H1 (cell line): ENCODE measurements at regions not wholly inside any gene's neighbourhood (a gene's known extent, or its start where the extent isn't known, plus 50 kb on each side); places are given as distances from the start of the nearest gene placed in this dataset.

ENCODE experiments used
- CTCF ChIA-PET: fragments of 300-600 bp; sonication (Branson Sonifier 250); formaldehyde crosslinking; loops from one replicate; lab custom pipeline; 2021; ENCODE audit not compliant: partially characterized antibody; lab: Charles Lee
- POLR2A ChIA-PET: fragments of 300-600 bp; sonication (Branson Sonifier 250); formaldehyde crosslinking; loops from one replicate; lab custom pipeline; 2021; ENCODE audit warnings: inconsistent platforms; ENCODE audit not compliant: partially characterized antibody; lab: Charles Lee
- DNase-seq, 2 experiments: peaks; one replicate each; pipeline versions ENCODE4 v3.0.0 to v3.0.0-alpha.2; 2010 to 2022; ENCODE audit warnings: low spot score in 2 of 2, low read depth in 1 of 2, mixed read lengths in 1 of 2
- FAIRE-seq: peaks from 2 replicates; lab custom pipeline; 2011; peaks lifted over from hg19 to GRCh38; lab: Jason Lieb, UNC
- H2AFZ ChIP-seq: 2 replicates; pipeline ENCODE4 v1.8.1; 2012; ENCODE audit warnings: low read length, inconsistent platforms
- H2AK5ac ChIP-seq: 2 replicates; pipeline ENCODE4 v1.6.1; 2013; ENCODE audit warnings: low read depth, low read length
- H2BK120ac ChIP-seq: replicated peaks from 2 replicates; pipeline ENCODE3; 2013; ENCODE audit warnings: low read depth, low read length, inconsistent platforms
- H2BK12ac ChIP-seq: 2 replicates; pipeline ENCODE4 v1.6.1; 2013; ENCODE audit warnings: low read depth, low read length
- H2BK15ac ChIP-seq: 2 replicates; pipeline ENCODE4 v1.6.1; 2013; ENCODE audit warnings: low read length
- H2BK20ac ChIP-seq: 2 replicates; pipeline ENCODE4 v1.6.1; 2013; ENCODE audit warnings: low read length
- H2BK5ac ChIP-seq: 2 replicates; pipeline ENCODE4 v1.6.1; 2013; ENCODE audit warnings: low read depth, low read length
- H3K14ac ChIP-seq: 2 replicates; pipeline ENCODE4 v1.6.1; 2013; ENCODE audit warnings: inconsistent platforms; ENCODE audit not compliant: insufficient read length
- H3K18ac ChIP-seq: 2 replicates; pipeline ENCODE4 v1.6.1; 2013; ENCODE audit warnings: low read length; ENCODE audit errors: extremely low read depth
- H3K23ac ChIP-seq: 2 replicates; pipeline ENCODE4 v1.6.1; 2013; ENCODE audit warnings: inconsistent platforms; ENCODE audit not compliant: insufficient read length
- H3K23me2 ChIP-seq: 2 replicates; pipeline ENCODE4 v1.6.1; 2013; ENCODE audit warnings: low read depth, low read length
- H3K27ac ChIP-seq: 2 replicates; pipeline ENCODE4 v1.6.1; 2011; ENCODE audit warnings: low read depth, low read length, inconsistent platforms
- H3K27me3 ChIP-seq, 4 experiments: replicated peaks in 1 of 4; 1 replicate in 1 of 4; 2 replicates in 3 of 4; pipeline versions ENCODE4 v1.6.1 to v1.8.1; 2011 to 2013; ENCODE audit warnings: low read length in 3 of 4, mild to moderate bottlenecking in 3 of 4, inconsistent platforms in 2 of 4, mixed read lengths in 2 of 4, moderate library complexity in 1 of 4; ENCODE audit not compliant: control insufficient read depth in 3 of 4, insufficient read depth in 3 of 4; ENCODE audit errors: extremely low read depth in 1 of 4
- H3K36me3 ChIP-seq, 4 experiments: 2 replicates each; pipeline versions ENCODE4 v1.6.1 to v1.8.1; 2011 to 2013; ENCODE audit warnings: mild to moderate bottlenecking in 4 of 4, low read length in 3 of 4, moderate library complexity in 2 of 4, control low read depth in 1 of 4, inconsistent platforms in 1 of 4; ENCODE audit not compliant: insufficient read depth in 4 of 4, control insufficient read depth in 2 of 4
- H3K4ac ChIP-seq: replicated peaks from 2 replicates; pipeline ENCODE3; 2013; ENCODE audit warnings: low read length, low read depth, mixed read lengths, inconsistent platforms; ENCODE audit not compliant: insufficient read length
- H3K4me1 ChIP-seq, 4 experiments: replicated peaks in 1 of 4; 1 replicate in 1 of 4; 2 replicates in 3 of 4; pipeline versions ENCODE4 v1.6.1 to v1.8.1; 2011 to 2013; ENCODE audit warnings: low read length in 3 of 4, inconsistent platforms in 2 of 4, mixed read lengths in 1 of 4; ENCODE audit not compliant: insufficient read depth in 4 of 4, control insufficient read depth in 3 of 4
- H3K4me2 ChIP-seq, 2 experiments: 2 replicates each; pipeline versions ENCODE4 v1.6.1 to v1.8.1; 2011 to 2013; ENCODE audit warnings: low read depth in 2 of 2, low read length in 2 of 2, control low read depth in 1 of 2, inconsistent platforms in 1 of 2, mild to moderate bottlenecking in 1 of 2; ENCODE audit not compliant: insufficient read depth in 1 of 2
- H3K4me3 ChIP-seq, 4 experiments: fragments of 200-600, 300-600 bp in 1 of 4; sonication (generic), shearing (Covaris generic), sonication (Bioruptor Twin) in 1 of 4; 2 replicates each; pipeline versions ENCODE4 v1.5.1 to v1.8.1; 2011 to 2016; ENCODE audit warnings: low read length in 4 of 4, low read depth in 3 of 4, control low read depth in 2 of 4, inconsistent platforms in 2 of 4, mild to moderate bottlenecking in 2 of 4, mixed read lengths in 1 of 4, moderate library complexity in 1 of 4; ENCODE audit not compliant: insufficient read depth in 2 of 4; ENCODE audit errors: extremely low read depth in 1 of 4
- H3K56ac ChIP-seq: replicated peaks from 2 replicates; pipeline ENCODE3; 2013; ENCODE audit warnings: low read depth, mild to moderate bottlenecking, mixed read lengths, low read length, inconsistent platforms; ENCODE audit not compliant: insufficient read length
- H3K79me1 ChIP-seq: 2 replicates; pipeline ENCODE4 v1.6.1; 2013; ENCODE audit warnings: low read depth, low read length, control low read depth
- H3K79me2 ChIP-seq, 2 experiments: 2 replicates each; pipeline versions ENCODE4 v1.6.1 to v1.8.1; 2012 to 2013; ENCODE audit warnings: low read length in 2 of 2, mild to moderate bottlenecking in 2 of 2, inconsistent platforms in 1 of 2; ENCODE audit not compliant: insufficient read depth in 2 of 2, control insufficient read depth in 1 of 2
- H3K9ac ChIP-seq, 4 experiments: replicated peaks in 1 of 4; 1 replicate in 1 of 4; 2 replicates in 3 of 4; pipeline versions ENCODE4 v1.6.1 to v1.8.1; 2011 to 2013; ENCODE audit warnings: low read depth in 3 of 4, low read length in 3 of 4, control low read depth in 2 of 4, mild to moderate bottlenecking in 2 of 4, moderate library complexity in 2 of 4, inconsistent platforms in 1 of 4; ENCODE audit errors: extremely low read depth in 1 of 4
- H3K9me3 ChIP-seq, 2 experiments: 2 replicates each; pipeline versions ENCODE4 v1.6.1 to v1.8.1; 2012 to 2013; ENCODE audit warnings: mild to moderate bottlenecking in 2 of 2, moderate library complexity in 2 of 2, control low read depth in 1 of 2, inconsistent platforms in 1 of 2, low read depth in 1 of 2, low read length in 1 of 2, mixed read lengths in 1 of 2; ENCODE audit not compliant: insufficient read depth in 2 of 2
- H4K20me1 ChIP-seq, 2 experiments: replicated peaks in 1 of 2; 2 replicates each; pipeline versions ENCODE3 to v1.8.1; 2011 to 2013; ENCODE audit warnings: inconsistent platforms in 2 of 2, low read length in 2 of 2, mild to moderate bottlenecking in 1 of 2; ENCODE audit not compliant: insufficient read depth in 2 of 2, control insufficient read depth in 1 of 2
- H4K5ac ChIP-seq: 2 replicates; pipeline ENCODE4 v1.6.1; 2013; ENCODE audit warnings: low read length, low read depth, mixed read lengths, inconsistent platforms; ENCODE audit not compliant: insufficient read length
- H4K8ac ChIP-seq: 2 replicates; pipeline ENCODE4 v1.8.0; 2013; ENCODE audit warnings: mild to moderate bottlenecking, moderate library complexity, low read length, inconsistent platforms; ENCODE audit not compliant: insufficient read depth; ENCODE audit errors: extremely low read depth
- H4K91ac ChIP-seq: replicated peaks from 2 replicates; pipeline ENCODE3; 2013; ENCODE audit warnings: low read length, mixed read lengths, inconsistent platforms; ENCODE audit not compliant: insufficient read length
- BCL11A ChIP-seq, 2 experiments: IDR thresholded peaks; one replicate each; pipeline ENCODE4 v1.6.1; 2011; ENCODE audit warnings: low read depth in 2 of 2, low read length in 2 of 2, mild to moderate bottlenecking in 2 of 2
- CBX8 ChIP-seq: fragments of 300-800, 300-1000 bp; sonication (generic); IDR thresholded peaks from 2 replicates; pipeline ENCODE4 v1.7.1; 2016; ENCODE audit warnings: low read depth, low read length, borderline replicate concordance
- EP300 ChIP-seq, 2 experiments: IDR thresholded peaks; 1 replicate in 1 of 2; 2 replicates in 1 of 2; pipeline ENCODE4 v1.6.1; 2011 to 2012; ENCODE audit warnings: low read depth in 2 of 2, low read length in 2 of 2, mild to moderate bottlenecking in 2 of 2, borderline replicate concordance in 1 of 2, inconsistent platforms in 1 of 2, moderate library complexity in 1 of 2
- EZH2 ChIP-seq: fragments of 200-600 bp; sonication (generic); IDR thresholded peaks from 2 replicates; pipeline ENCODE4 v1.7.1; 2012; ENCODE audit warnings: low read depth, mild to moderate bottlenecking, moderate library complexity, low read length, inconsistent platforms; ENCODE audit not compliant: severe bottlenecking
- GABPA ChIP-seq: IDR thresholded peaks from 2 replicates; pipeline ENCODE4 v1.6.1; 2011; ENCODE audit warnings: mild to moderate bottlenecking, low read length, moderate library complexity, borderline replicate concordance; ENCODE audit not compliant: insufficient read depth
- JUN ChIP-seq: IDR thresholded peaks from 2 replicates; pipeline ENCODE4 v1.6.1; 2011; ENCODE audit warnings: low read depth, mild to moderate bottlenecking, improper control_type of control experiment, low read length
- KDM1A ChIP-seq: fragments of 200-600, 300-600 bp; sonication (generic); IDR thresholded peaks from 2 replicates; pipeline ENCODE4 v1.7.1; 2016; ENCODE audit warnings: mild to moderate bottlenecking, low read length, borderline replicate concordance
- NANOG ChIP-seq: IDR thresholded peaks from 2 replicates; pipeline ENCODE4 v1.6.1; 2011; ENCODE audit warnings: low read length, low read depth, mild to moderate bottlenecking, inconsistent platforms; ENCODE audit not compliant: insufficient read depth, poor library complexity, severe bottlenecking
- PHF8 ChIP-seq: fragments of 200-600 bp; sonication (generic); conservative IDR thresholded peaks from 2 replicates; pipeline ENCODE4 v1.7.1; 2012; ENCODE audit warnings: low read depth, mild to moderate bottlenecking, inconsistent platforms, low read length, moderate library complexity
- RAD21 ChIP-seq, 2 experiments: IDR thresholded peaks in 1 of 2; conservative IDR thresholded peaks in 1 of 2; 2 replicates each; pipeline ENCODE4 v1.6.1; 2011; ENCODE audit warnings: low read depth in 2 of 2, low read length in 2 of 2, improper control_type of control experiment in 1 of 2, inconsistent platforms in 1 of 2, mild to moderate bottlenecking in 1 of 2, moderate library complexity in 1 of 2
- RFX5 ChIP-seq: IDR thresholded peaks from 2 replicates; pipeline ENCODE4 v1.6.1; 2011; ENCODE audit warnings: low read depth, low read length, improper control_type of control experiment, borderline replicate concordance
- RXRA ChIP-seq: IDR thresholded peaks from 2 replicates; pipeline ENCODE4 v1.6.1; 2011; ENCODE audit warnings: low read depth, mild to moderate bottlenecking, low read length, moderate library complexity; ENCODE audit not compliant: insufficient read depth
- YY1 ChIP-seq: IDR thresholded peaks from 2 replicates; pipeline ENCODE4 v1.6.1; 2011; ENCODE audit warnings: low read depth, mild to moderate bottlenecking, low read length
- WGBS, 2 experiments: shearing (Covaris generic) in 1 of 2; methylation state at CpG; one replicate each; pipeline versions ENCODE4 v1.1.6 to v1.1.7; 2013 to 2015; ENCODE audit warnings: low lambda C conversion rate in 2 of 2, mixed read lengths in 2 of 2, inconsistent platforms in 1 of 2, low coverage in 1 of 2, missing lambda C conversion rate in 1 of 2; ENCODE audit not compliant: insufficient replicate concordance in 2 of 2, insufficient coverage in 1 of 2, insufficient read length in 1 of 2; ENCODE audit errors: extremely low coverage in 1 of 2, missing lambda C conversion rate in 1 of 2; 5-methylcytosine and 5-hydroxymethylcytosine counted together

GRCh38 chr13:84405286-84405685, 523.0 kb upstream of the SLITRK1 start:
- H3K27me3 ChIP-seq: no peaks in the 10 kb centered on the region
- no peak overlapping the region for H3K27ac ChIP-seq
- H3K4me3 ChIP-seq: no peak overlapping the region
- no peak overlapping the region for H3K9ac ChIP-seq
- H3K14ac ChIP-seq: no peak overlapping the region
- H4K91ac ChIP-seq: no peak overlapping the region
- ChIA-PET CTCF (interaction anchor here (1.8 kb wide), 1 partner anchor 18 kb away, joined by 4 read pairs; no protein-coding TSS in a partner anchor), POLR2A (no interaction called here)
- no peaks in the 10 kb centered on the region for H3K79me1 ChIP-seq
- H3K4ac ChIP-seq: no peak overlapping the region
- no peak overlapping the region for H3K4me2 ChIP-seq
- DNase-seq: no peak
- H2BK120ac ChIP-seq: no peak overlapping the region
- H4K8ac ChIP-seq: no peak overlapping the region
- H2AK5ac ChIP-seq: no peak overlapping the region
- no peak overlapping the region for H2BK20ac ChIP-seq
- H2BK5ac ChIP-seq: no peak overlapping the region
- no peak overlapping the region for H2BK12ac ChIP-seq
- H3K36me3 ChIP-seq: no peaks in the 10 kb centered on the region
- H3K79me2 ChIP-seq: no peaks in the 10 kb centered on the region
- no peaks in the 10 kb centered on the region for H3K9me3 ChIP-seq
- no peak overlapping the region for H4K5ac ChIP-seq
- TF ChIP-seq RAD21 (IDR thresholded peaks at IDR 0.05 in 1 of 2, conservative IDR thresholded peaks at IDR 0.05 in 1 of 2; ENCODE audit: low read depth in 2 of 2, low read length in 2 of 2): no peak
- no peak for TF ChIP-seq RXRA
- TF ChIP-seq BCL11A (IDR thresholded peaks at IDR 0.05; ENCODE audit: low read depth in 2 of 2, low read length in 2 of 2): no peak
- no peak for TF ChIP-seq GABPA
- TF ChIP-seq KDM1A: no peak
- TF ChIP-seq PHF8: no peak
- no peak for TF ChIP-seq RFX5
- no peak for TF ChIP-seq EZH2
- TF ChIP-seq CBX8: no peak
- TF ChIP-seq YY1: no peak
- no peak for TF ChIP-seq JUN
- TF ChIP-seq EP300 (IDR thresholded peaks at IDR 0.05; ENCODE audit: borderline replicate concordance in 1 of 2, low read depth in 2 of 2, low read length in 2 of 2): no peak
- no peak for TF ChIP-seq NANOG
- TF ChIP-seq, all 59 proteins: peak for 0
- no peaks in the 10 kb centered on the region for H4K20me1 ChIP-seq
- H3K18ac ChIP-seq: no peak overlapping the region
- no peak overlapping the region for H2BK15ac ChIP-seq
- H3K23ac ChIP-seq: no peak overlapping the region
- no peaks in the 10 kb centered on the region for H3K4me1 ChIP-seq
- H3K56ac ChIP-seq: no peak overlapping the region
- H2AFZ ChIP-seq: no peak overlapping the region
- FAIRE-seq: no peak
- WGBS, 2 experiments: 93% methylated on average over 1 of the region's 1 CpG; no CpG with 5 or more reads in 1 of the 2 experiments
- no peaks in the 10 kb centered on the region for H3K23me2 ChIP-seq
